Activated CD8-positive, alpha-beta T cell treated with anti-CD3 and anti-CD28 coated beads, Interleukin-2, amount 10 ng/mL, durations not matched to agents 7 days and 5 days (primary cell): ENCODE measurements at regions not wholly inside any gene's neighbourhood (a gene's known extent, or its start where the extent isn't known, plus 50 kb on each side); places are given as distances from the start of the nearest gene placed in this dataset.
"Not testable (repeated sequence)": the region's sequence is repeated elsewhere in the genome, so short reads cannot be mapped to it uniquely, and the experiment has no call there.

ENCODE experiments used
- ATAC-seq: fragments of 150-1000 bp; cut with Tn5 transposase; one replicate; pipeline ENCODE4 v1.10.0; 2021; ENCODE audit warnings: moderate library complexity
- CTCF ChIA-PET: fragments of 350-600 bp; sonication (Branson Sonifier 250); formaldehyde crosslinking; loops from one replicate; lab custom pipeline; 2021; ENCODE audit warnings: antibody characterized with exemption; lab: Charles Lee
- POLR2A ChIA-PET: fragments of 350-600 bp; sonication (Branson Sonifier 250); formaldehyde crosslinking; loops from one replicate; lab custom pipeline; 2021; ENCODE audit warnings: antibody characterized with exemption; lab: Charles Lee
- DNase-seq: peaks from one replicate; pipeline ENCODE4 v3.0.0-alpha.2; 2020
- H3K27ac Mint-ChIP-seq: one replicate; pipeline ENCODE4 v1.8.0; 2021; ENCODE audit warnings: mild to moderate bottlenecking, mixed read lengths
- H3K27me3 Mint-ChIP-seq: one replicate; pipeline ENCODE4 v1.8.0; 2021; ENCODE audit warnings: low read depth, mixed read lengths
- H3K36me3 Mint-ChIP-seq: one replicate; pipeline ENCODE4 v1.8.0; 2021; ENCODE audit warnings: low read depth, mixed read lengths
- H3K4me1 Mint-ChIP-seq: one replicate; pipeline ENCODE4 v1.8.0; 2021; ENCODE audit warnings: low read depth, mixed read lengths
- H3K4me3 Mint-ChIP-seq: one replicate; pipeline ENCODE4 v1.8.0; 2021; ENCODE audit warnings: mild to moderate bottlenecking, mixed read lengths
- H3K9me3 Mint-ChIP-seq: one replicate; pipeline ENCODE4 v1.8.0; 2022; ENCODE audit warnings: mixed read lengths; ENCODE audit not compliant: insufficient read depth

DNA sequence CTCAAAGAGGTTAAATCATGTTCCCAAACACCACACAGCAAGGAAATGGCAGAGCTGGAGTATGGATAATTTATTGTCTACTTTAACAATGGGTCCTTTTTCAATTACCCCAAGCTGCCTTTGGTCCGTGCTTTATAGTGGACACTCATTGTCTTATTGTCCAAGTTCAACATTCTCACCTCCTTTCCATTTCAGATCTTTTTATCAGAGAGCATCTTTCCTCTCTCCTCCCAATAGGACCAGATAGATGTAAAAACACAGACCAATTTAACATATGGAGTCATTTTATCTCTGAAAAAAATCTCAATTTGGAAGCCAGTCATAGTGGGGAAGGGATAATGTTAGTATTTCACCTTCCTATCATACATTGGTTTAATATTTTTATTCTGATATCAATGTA is 83.5 kb upstream of the WAC start:
- H3K9me3 Mint-ChIP-seq = no peaks in the 10 kb centered on the region
- H3K36me3 Mint-ChIP-seq = no peaks in the 10 kb centered on the region
- ATAC-seq = no peak
- H3K27ac Mint-ChIP-seq = no peak overlapping the region
- DNase-seq = no peak
- ChIA-PET CTCF (no interaction called here), POLR2A (no interaction called here)
- no peaks in the 10 kb centered on the region for H3K4me1 Mint-ChIP-seq
- H3K4me3 Mint-ChIP-seq = no peak overlapping the region
- H3K27me3 Mint-ChIP-seq = peaks cover 10% of the 10 kb centered on the region

- ATAC-seq (no peak), DNase-seq (no peak)
- Mint-ChIP-seq H3K4me1 (no peaks in the 10 kb centered on the region), H3K36me3 (no peaks in the 10 kb centered on the region), H3K9me3 (no peaks in the 10 kb centered on the region), H3K27ac (no peak overlapping the region), H3K27me3 (peaks cover 10% of the 10 kb centered on the region), H3K4me3 (no peak overlapping the region)
- POLR2A ChIA-PET = no interaction called here
- CTCF ChIA-PET = interaction anchor here (1.0 kb wide), 1 partner anchor 19 kb away, joined by 3 read pairs; no protein-coding TSS in a partner anchor
These were observed 83.0 kb upstream of the WAC start for GRCh38 chr10:28449926-28450325.

DNA sequence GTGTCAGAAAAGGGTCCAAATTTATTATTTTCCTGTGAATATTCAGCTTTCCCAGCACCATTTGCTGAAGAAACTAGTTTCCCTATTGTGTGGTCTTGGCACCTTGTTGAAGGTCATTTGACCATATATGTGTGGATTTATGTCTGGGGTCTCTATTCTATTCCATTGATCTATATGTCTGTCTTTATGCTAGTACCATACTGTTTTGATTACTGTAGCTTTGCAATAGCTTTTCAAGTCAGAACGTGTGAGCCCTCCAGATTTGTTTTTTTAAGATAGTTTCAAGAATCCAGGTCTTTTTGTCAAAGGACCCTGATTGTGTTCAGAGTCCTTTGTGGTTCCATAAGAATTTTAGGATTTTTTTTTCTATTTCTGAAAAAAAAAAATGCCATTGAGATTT is 79.0 kb upstream of the WAC start:
- CTCF ChIA-PET = interaction anchor here (1.1 kb wide), 1 partner anchor 22 kb away, joined by 3 read pairs; no protein-coding TSS in a partner anchor
- peaks cover 15% of the 10 kb centered on the region for H3K27me3 Mint-ChIP-seq
- no peak overlapping the region for H3K4me3 Mint-ChIP-seq
- no peak overlapping the region for H3K27ac Mint-ChIP-seq
- no peaks in the 10 kb centered on the region for H3K36me3 Mint-ChIP-seq
- H3K4me1 Mint-ChIP-seq = no peaks in the 10 kb centered on the region
- DNase-seq (no peak), ATAC-seq (no peak)
- no peaks in the 10 kb centered on the region for H3K9me3 Mint-ChIP-seq
- POLR2A ChIA-PET = no interaction called here

DNA sequence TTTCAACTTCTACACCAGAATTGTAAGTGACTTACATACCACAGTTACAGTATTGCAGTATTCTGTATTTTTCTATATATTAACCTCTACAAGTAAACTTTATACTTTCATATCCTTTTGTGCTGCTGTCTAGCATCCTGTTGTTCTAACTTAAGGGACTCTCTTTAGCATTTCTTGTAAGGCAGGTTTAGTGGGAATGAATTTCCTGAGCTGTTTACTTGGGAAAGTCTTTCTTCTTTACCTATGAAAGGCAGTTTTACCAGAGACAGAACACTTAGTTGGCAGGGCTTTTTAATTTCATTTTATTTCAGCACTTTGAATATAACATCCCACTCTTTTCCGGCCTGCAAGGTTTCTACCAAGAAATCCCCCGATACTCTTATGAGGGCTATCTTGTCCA is 75.8 kb upstream of the WAC start:
- CTCF ChIA-PET = interaction anchor here (0.8 kb wide), 1 partner anchor 29 kb away, joined by 3 read pairs; no protein-coding TSS in a partner anchor
- POLR2A ChIA-PET = no interaction called here

DNA sequence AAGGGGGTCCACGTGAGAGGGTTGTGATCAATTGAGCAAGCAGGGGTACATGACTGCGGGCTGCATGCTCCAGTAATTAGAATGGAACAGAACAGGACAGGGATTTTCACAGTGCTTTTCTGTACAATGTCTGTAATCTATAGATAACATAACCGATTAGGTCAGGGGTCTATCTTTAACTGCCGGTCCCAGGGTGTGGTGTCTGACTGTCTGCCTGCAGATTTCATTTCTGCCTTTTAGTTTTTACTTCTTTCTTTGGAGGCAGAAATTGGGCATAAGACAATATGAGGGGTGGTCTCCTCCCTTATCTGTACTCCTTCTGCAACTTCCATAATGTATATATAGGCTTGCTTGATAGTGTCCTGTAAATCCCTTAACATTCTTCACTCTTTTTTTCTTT is 75.0 kb upstream of the WAC start:
- H3K36me3 Mint-ChIP-seq, H3K27ac Mint-ChIP-seq, H3K27me3 Mint-ChIP-seq, H3K4me3 Mint-ChIP-seq, H3K9me3 Mint-ChIP-seq, H3K4me1 Mint-ChIP-seq, DNase-seq, POLR2A ChIA-PET, ATAC-seq: not testable (repeated sequence)
- CTCF ChIA-PET = interaction anchor here (0.8 kb wide), 1 partner anchor 30 kb away, joined by 3 read pairs; no protein-coding TSS in a partner anchor

More for the DNA sequence above, 75.8 kb upstream of the WAC start:
- Mint-ChIP-seq H3K9me3 (no peaks in the 10 kb centered on the region), H3K27me3 (peaks cover 9% of the 10 kb centered on the region), H3K36me3 (no peaks in the 10 kb centered on the region), H3K4me1 (no peaks in the 10 kb centered on the region), H3K27ac (no peak overlapping the region), H3K4me3 (no peak overlapping the region)
- no peak for ATAC-seq
- no peak for DNase-seq

- no peaks in the 10 kb centered on the region for H3K36me3 Mint-ChIP-seq
- no peaks in the 10 kb centered on the region for H3K9me3 Mint-ChIP-seq
- H3K27me3 Mint-ChIP-seq = peaks cover 7% of the 10 kb centered on the region
- ChIA-PET CTCF (no interaction called here), POLR2A (no interaction called here)
- no peak overlapping the region for H3K27ac Mint-ChIP-seq
- no peaks in the 10 kb centered on the region for H3K4me1 Mint-ChIP-seq
- no peak for ATAC-seq
- no peak overlapping the region for H3K4me3 Mint-ChIP-seq
- DNase-seq = no peak
These were observed 73.3 kb upstream of the WAC start for GRCh38 chr10:28459453-28460144.

DNA sequence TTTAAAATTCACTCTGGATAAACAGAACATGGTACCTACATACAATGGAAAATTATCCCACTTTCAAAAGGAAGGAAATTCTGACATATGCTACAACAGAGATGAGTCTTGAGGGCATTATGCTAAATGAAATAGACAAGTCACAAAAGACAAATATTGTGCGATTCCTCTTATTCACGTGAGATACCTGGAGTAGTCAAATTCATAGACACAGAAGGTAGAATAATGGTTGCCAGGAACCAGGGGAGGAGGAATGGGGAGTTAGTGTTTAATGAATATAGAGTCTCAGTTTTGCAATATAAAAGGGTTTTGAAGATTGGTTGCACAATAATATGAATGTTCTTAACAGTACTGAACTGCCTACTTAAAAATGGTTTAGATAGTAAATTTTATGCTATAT is 69.8 kb upstream of the WAC start:
- Mint-ChIP-seq H3K36me3 (no peaks in the 10 kb centered on the region), H3K27ac (no peak overlapping the region), H3K4me3 (no peak overlapping the region), H3K9me3 (no peaks in the 10 kb centered on the region), H3K27me3 (peaks cover 2% of the 10 kb centered on the region), H3K4me1 (no peaks in the 10 kb centered on the region)
- ATAC-seq (no peak), DNase-seq (no peak)
- POLR2A ChIA-PET = no interaction called here
- CTCF ChIA-PET = no interaction called here

DNA sequence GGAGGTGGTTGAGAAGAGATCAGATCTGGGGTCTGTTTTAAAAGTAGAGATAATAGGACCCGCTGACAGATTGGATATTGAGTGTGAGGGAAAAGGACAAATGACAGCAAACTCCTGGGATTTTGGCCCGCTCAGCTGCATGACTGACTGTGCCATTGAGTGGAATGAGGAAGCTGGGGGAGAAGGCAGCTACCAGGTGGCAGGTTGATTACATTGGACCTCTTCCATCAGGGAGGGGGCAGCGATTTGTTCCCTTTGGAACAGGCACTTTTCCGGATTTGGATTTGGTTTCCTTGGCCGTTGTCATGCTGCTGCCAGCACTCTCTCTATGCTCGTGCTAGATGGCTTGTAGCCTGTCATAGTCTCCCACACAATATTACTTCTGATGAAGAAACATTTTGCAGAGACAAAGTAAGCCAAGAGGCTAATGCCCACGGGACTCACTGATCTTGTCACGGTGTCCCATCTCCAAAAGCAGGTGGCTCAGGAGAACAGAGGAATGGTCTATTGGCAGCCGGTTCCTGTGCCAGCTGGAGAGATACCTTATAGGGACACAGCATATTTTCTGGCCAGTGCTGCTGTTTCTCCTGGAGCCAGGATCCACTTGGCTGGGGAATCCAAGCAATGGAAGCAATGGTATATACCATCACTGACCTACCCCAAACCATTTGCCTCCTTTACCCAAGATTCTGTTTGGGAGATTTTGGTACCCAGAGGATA is 69.1 kb upstream of the WAC start:
- Mint-ChIP-seq H3K9me3 (no peaks in the 10 kb centered on the region), H3K4me1 (no peaks in the 10 kb centered on the region), H3K27ac (no peak overlapping the region), H3K36me3 (no peaks in the 10 kb centered on the region), H3K4me3 (no peak overlapping the region), H3K27me3 (peaks cover 2% of the 10 kb centered on the region)
- ChIA-PET CTCF (no interaction called here), POLR2A (no interaction called here)
- no peak for DNase-seq
- ATAC-seq = no peak

- CTCF ChIA-PET = no interaction called here
- POLR2A ChIA-PET = no interaction called here
- DNase-seq = no peak
- H3K27me3 Mint-ChIP-seq = no peaks in the 10 kb centered on the region
- no peaks in the 10 kb centered on the region for H3K36me3 Mint-ChIP-seq
- H3K27ac Mint-ChIP-seq = no peak overlapping the region
- H3K9me3 Mint-ChIP-seq = no peaks in the 10 kb centered on the region
- H3K4me3 Mint-ChIP-seq = no peak overlapping the region
- no peak for ATAC-seq
- H3K4me1 Mint-ChIP-seq = no peaks in the 10 kb centered on the region
These were observed 65.3 kb upstream of the WAC start for GRCh38 chr10:28467615-28468014.

- Mint-ChIP-seq H3K27ac (no peak overlapping the region), H3K4me1 (no peaks in the 10 kb centered on the region), H3K9me3 (no peaks in the 10 kb centered on the region), H3K36me3 (no peaks in the 10 kb centered on the region), H3K27me3 (no peaks in the 10 kb centered on the region), H3K4me3 (no peak overlapping the region)
- POLR2A ChIA-PET = no interaction called here
- DNase-seq (no peak), ATAC-seq (no peak)
- CTCF ChIA-PET = interaction anchor here (0.6 kb wide), 1 partner anchor 88 kb away, joined by 3 read pairs; no protein-coding TSS in a partner anchor
These were observed 64.0 kb upstream of the WAC start for GRCh38 chr10:28468707-28469483.

DNA sequence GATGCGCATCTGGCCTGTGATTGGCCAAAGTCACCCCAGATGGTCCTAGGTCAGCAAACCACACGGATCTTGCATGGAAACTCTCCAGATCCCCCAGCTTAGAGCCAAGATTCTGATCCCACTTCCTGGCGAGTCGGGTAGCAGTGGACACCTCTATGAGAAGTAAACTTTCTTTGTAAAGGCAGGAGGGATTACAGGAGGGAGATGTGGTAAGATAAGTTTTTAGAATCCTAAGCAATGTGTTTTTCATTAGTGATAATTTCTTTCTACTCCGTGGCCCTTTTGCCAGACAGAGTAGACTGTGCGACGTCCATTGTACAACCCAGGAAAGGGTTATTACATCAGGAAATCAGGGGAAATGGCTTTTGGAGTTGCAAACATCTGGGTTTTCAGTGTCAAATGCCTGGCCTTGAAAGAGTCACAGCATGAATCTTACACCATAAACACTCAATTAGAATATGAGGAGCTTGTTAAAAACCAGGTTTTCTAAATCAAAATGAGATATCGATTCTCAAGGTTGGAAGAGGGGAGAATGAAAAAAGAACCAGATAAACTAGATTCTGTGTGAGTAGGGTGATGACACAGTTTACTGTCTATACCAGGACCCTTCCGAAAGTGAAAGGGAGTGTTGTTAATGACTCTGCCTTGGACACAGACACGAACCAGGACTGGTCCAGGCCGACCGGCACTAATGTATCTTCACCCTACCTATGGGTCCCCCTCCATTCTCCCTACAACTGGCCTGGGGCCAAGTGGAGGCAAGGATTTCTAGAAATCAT is 61.9 kb upstream of the WAC start:
- H3K27me3 Mint-ChIP-seq = no peaks in the 10 kb centered on the region
- no peaks in the 10 kb centered on the region for H3K9me3 Mint-ChIP-seq
- no peak overlapping the region for H3K27ac Mint-ChIP-seq
- ChIA-PET POLR2A (no interaction called here), CTCF (no interaction called here)
- DNase-seq = no peak
- H3K4me1 Mint-ChIP-seq = no peaks in the 10 kb centered on the region
- H3K36me3 Mint-ChIP-seq = no peaks in the 10 kb centered on the region
- no peak for ATAC-seq
- H3K4me3 Mint-ChIP-seq = no peak overlapping the region
